ENCODE measurements at regions not wholly inside any gene's neighbourhood (a gene's known extent, or its start where the extent isn't known, plus 50 kb on each side); places are given as distances from the start of the nearest gene placed in this dataset.
"Not testable (repeated sequence)": the region's sequence is repeated elsewhere in the genome, so short reads cannot be mapped to it uniquely, and the experiment has no call there.

GRCh38 chr6:56877922-56878321 lies 77.0 kb upstream of the BEND6 start:
- Histone ChIP-seq H3K4me1 (no peaks in the 10 kb centered on the region), H3K36me3 (no peaks in the 10 kb centered on the region), H3K4me3 (no peak overlapping the region), H3K9me3 (no peaks in the 10 kb centered on the region), H3K27me3 (no peaks in the 10 kb centered on the region), H3K27ac (no peak overlapping the region)
- intact Hi-C loops (cut with DNase I; ENCODE audit: low total_unique reads) = no loop called here
- WGBS, 5 donors = 72 to 81% (median 79%) methylated on average over 2 of the region's 2 CpGs
- no peak for DNase-seq
- no peak for TF ChIP-seq POLR2AphosphoS5 (IDR thresholded peaks at IDR 0.05)

GRCh38 chr6:56875961-56876360 lies 78.9 kb upstream of the BEND6 start:
- no peaks in the 10 kb centered on the region for H3K27me3 ChIP-seq
- no peak overlapping the region for H3K4me3 ChIP-seq
- H3K4me1 ChIP-seq = no peaks in the 10 kb centered on the region
- intact Hi-C loops (cut with DNase I; ENCODE audit: low total_unique reads) = no loop called here
- H3K36me3 ChIP-seq = no peaks in the 10 kb centered on the region
- TF ChIP-seq, protein P1, sequence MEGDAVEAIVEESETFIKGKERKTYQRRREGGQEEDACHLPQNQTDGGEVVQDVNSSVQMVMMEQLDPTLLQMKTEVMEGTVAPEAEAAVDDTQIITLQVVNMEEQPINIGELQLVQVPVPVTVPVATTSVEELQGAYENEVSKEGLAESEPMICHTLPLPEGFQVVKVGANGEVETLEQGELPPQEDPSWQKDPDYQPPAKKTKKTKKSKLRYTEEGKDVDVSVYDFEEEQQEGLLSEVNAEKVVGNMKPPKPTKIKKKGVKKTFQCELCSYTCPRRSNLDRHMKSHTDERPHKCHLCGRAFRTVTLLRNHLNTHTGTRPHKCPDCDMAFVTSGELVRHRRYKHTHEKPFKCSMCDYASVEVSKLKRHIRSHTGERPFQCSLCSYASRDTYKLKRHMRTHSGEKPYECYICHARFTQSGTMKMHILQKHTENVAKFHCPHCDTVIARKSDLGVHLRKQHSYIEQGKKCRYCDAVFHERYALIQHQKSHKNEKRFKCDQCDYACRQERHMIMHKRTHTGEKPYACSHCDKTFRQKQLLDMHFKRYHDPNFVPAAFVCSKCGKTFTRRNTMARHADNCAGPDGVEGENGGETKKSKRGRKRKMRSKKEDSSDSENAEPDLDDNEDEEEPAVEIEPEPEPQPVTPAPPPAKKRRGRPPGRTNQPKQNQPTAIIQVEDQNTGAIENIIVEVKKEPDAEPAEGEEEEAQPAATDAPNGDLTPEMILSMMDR (IDR thresholded peaks at IDR 0.05) = no peak
- TF ChIP-seq POLR2A (IDR thresholded peaks at IDR 0.05) = no peak
- TF ChIP-seq EP300 (IDR thresholded peaks at IDR 0.05) = no peak
- TF ChIP-seq POLR2AphosphoS5 (IDR thresholded peaks at IDR 0.05) = no peak
- no peaks in the 10 kb centered on the region for H3K9me3 ChIP-seq
- no peak for DNase-seq
- H3K27ac ChIP-seq = no peak overlapping the region
- 85 to 91% (median 90%) methylated on average over 5 of the region's 5 CpGs for WGBS, 5 donors

- WGBS, 5 donors = 87 to 100% (median 91%) methylated on average over 1 of the region's 1 CpG
- Histone ChIP-seq H3K27me3 (no peaks in the 10 kb centered on the region), H3K4me3 (no peak overlapping the region), H3K9me3 (no peaks in the 10 kb centered on the region), H3K4me1 (no peaks in the 10 kb centered on the region), H3K27ac (no peak overlapping the region), H3K36me3 (no peaks in the 10 kb centered on the region)
- TF ChIP-seq EP300 (IDR thresholded peaks at IDR 0.05) (no peak), POLR2AphosphoS5 (IDR thresholded peaks at IDR 0.05) (no peak), POLR2A (IDR thresholded peaks at IDR 0.05) (no peak)
- TF ChIP-seq, protein P1 (IDR thresholded peaks at IDR 0.05) = no peak
- intact Hi-C loops (cut with DNase I; ENCODE audit: low total_unique reads) = no loop called here
- no peak for DNase-seq
These were observed 79.4 kb upstream of the BEND6 start for GRCh38 chr6:56875523-56875922.

GRCh38 chr6:56874328-56874727 lies 80.6 kb upstream of the BEND6 start:
- intact Hi-C loops (cut with DNase I; ENCODE audit: low total_unique reads) = no loop called here
- Histone ChIP-seq H3K4me3 (no peak overlapping the region), H3K4me1 (no peaks in the 10 kb centered on the region), H3K9me3 (no peaks in the 10 kb centered on the region), H3K27me3 (no peaks in the 10 kb centered on the region), H3K36me3 (no peaks in the 10 kb centered on the region), H3K27ac (no peak overlapping the region)
- no peak for TF ChIP-seq POLR2AphosphoS5 (IDR thresholded peaks at IDR 0.05)
- TF ChIP-seq EP300 (IDR thresholded peaks at IDR 0.05) = no peak
- TF ChIP-seq, protein P1 (IDR thresholded peaks at IDR 0.05) = no peak
- no peak for TF ChIP-seq POLR2A (IDR thresholded peaks at IDR 0.05)
- no peak for DNase-seq
- 86 to 90% (median 88%) methylated on average over 3 of the region's 3 CpGs for WGBS, 5 donors

GRCh38 chr6:56870053-56870452 lies 84.9 kb upstream of the BEND6 start:
- intact Hi-C loops (cut with DNase I; ENCODE audit: low total_unique reads); H3K9me3 ChIP-seq; H3K27ac ChIP-seq; H3K27me3 ChIP-seq; H3K4me3 ChIP-seq; DNase-seq; H3K4me1 ChIP-seq; H3K36me3 ChIP-seq: not testable (repeated sequence)
- 80 to 94% (median 85%) methylated on average over 5 of the region's 5 CpGs for WGBS, 5 donors
